ENCODE measurements at regions not wholly inside any gene's neighbourhood (a gene's known extent, or its start where the extent isn't known, plus 50 kb on each side); places are given as distances from the start of the nearest gene placed in this dataset.

GRCh38 chr5:167966979-167967378 lies 324.5 kb upstream of the WWC1 start:
- Mint-ChIP-seq H3K4me1 (ENCODE audit: insufficient read depth, unreplicated experiment) (peaks cover 4% of the 10 kb centered on the region), H3K36me3 (ENCODE audit: insufficient read depth, unreplicated experiment) (no peaks in the 10 kb centered on the region), H3K27ac (ENCODE audit: low read depth, unreplicated experiment) (no peak overlapping the region), H3K27me3 (ENCODE audit: insufficient read depth, unreplicated experiment) (no peaks in the 10 kb centered on the region), H3K9me3 (ENCODE audit: unreplicated experiment) (no peaks in the 10 kb centered on the region), H3K4me3 (ENCODE audit: unreplicated experiment) (no peak overlapping the region)
- no peak for DNase-seq (ENCODE audit: unreplicated experiment)
- intact Hi-C loops (cut with micrococcal nuclease), result no loop called here
- no TSS peak for BruUV-seq (replicated peaks)
- POLR2A ChIA-PET, result interaction anchor here (1.0 kb wide), 1 partner anchor 25 kb away, joined by 3 read pairs; no protein-coding TSS in a partner anchor
- CTCF ChIA-PET, result interaction anchor here (1.0 to 1.3 kb wide), 3 partner anchors 22 to 244 kb away, joined by 4 to 7 read pairs (median 6); no protein-coding TSS in a partner anchor
- TF ChIP-seq CTCF (IDR thresholded peaks at IDR 0.05; ENCODE audit: unreplicated experiment), result no peak

- Mint-ChIP-seq H3K27ac (ENCODE audit: low read depth, unreplicated experiment) (no peak overlapping the region), H3K4me1 (ENCODE audit: insufficient read depth, unreplicated experiment) (peaks cover 4% of the 10 kb centered on the region), H3K9me3 (ENCODE audit: unreplicated experiment) (no peaks in the 10 kb centered on the region), H3K27me3 (ENCODE audit: insufficient read depth, unreplicated experiment) (no peaks in the 10 kb centered on the region), H3K4me3 (ENCODE audit: unreplicated experiment) (no peak overlapping the region), H3K36me3 (ENCODE audit: insufficient read depth, unreplicated experiment) (no peaks in the 10 kb centered on the region)
- ChIA-PET POLR2A (interaction anchor here (0.7 kb wide), 1 partner anchor 179 kb away, joined by 4 read pairs; no protein-coding TSS in a partner anchor), CTCF (interaction anchor here (0.5 to 1.2 kb wide), 3 partner anchors 9 to 245 kb away, joined by 4 to 7 read pairs (median 4); no protein-coding TSS in a partner anchor)
- BruUV-seq (replicated peaks), result no TSS peak
- intact Hi-C loops (cut with micrococcal nuclease), result no loop called here
- DNase-seq (ENCODE audit: unreplicated experiment), result no peak
- no peak for TF ChIP-seq CTCF (IDR thresholded peaks at IDR 0.05; ENCODE audit: unreplicated experiment)
Measured at GRCh38 chr5:167967494-167968177, 323.8 kb upstream of the WWC1 start.

- Mint-ChIP-seq H3K4me1 (ENCODE audit: insufficient read depth, unreplicated experiment) (peaks cover 4% of the 10 kb centered on the region), H3K27ac (ENCODE audit: low read depth, unreplicated experiment) (no peak overlapping the region), H3K27me3 (ENCODE audit: insufficient read depth, unreplicated experiment) (no peaks in the 10 kb centered on the region), H3K9me3 (ENCODE audit: unreplicated experiment) (no peaks in the 10 kb centered on the region), H3K4me3 (ENCODE audit: unreplicated experiment) (no peak overlapping the region), H3K36me3 (ENCODE audit: insufficient read depth, unreplicated experiment) (no peaks in the 10 kb centered on the region)
- intact Hi-C loops (cut with micrococcal nuclease), result no loop called here
- DNase-seq (ENCODE audit: unreplicated experiment), result no peak
- POLR2A ChIA-PET, result interaction anchor here (0.8 kb wide), 1 partner anchor 17 kb away, joined by 3 read pairs; no protein-coding TSS in a partner anchor
- BruUV-seq (replicated peaks), result no TSS peak
- CTCF ChIA-PET, result interaction anchor here (0.5 to 0.7 kb wide), 2 partner anchors 175 to 665 kb away, joined by 3 to 6 read pairs; no protein-coding TSS in a partner anchor
- TF ChIP-seq CTCF (IDR thresholded peaks at IDR 0.05; ENCODE audit: unreplicated experiment), result no peak
Measured at GRCh38 chr5:167968837-167969236, 322.6 kb upstream of the WWC1 start.

- CTCF ChIA-PET, result interaction anchor here (0.6 to 1.3 kb wide), 4 partner anchors 24 to 317 kb away, joined by 3 to 5 read pairs (median 4); no protein-coding TSS in a partner anchor
- H3K27ac Mint-ChIP-seq (ENCODE audit: low read depth, unreplicated experiment), result no peak overlapping the region
- H3K9me3 Mint-ChIP-seq (ENCODE audit: unreplicated experiment), result no peaks in the 10 kb centered on the region
- no peaks in the 10 kb centered on the region for H3K27me3 Mint-ChIP-seq (ENCODE audit: insufficient read depth, unreplicated experiment)
- H3K4me1 Mint-ChIP-seq (ENCODE audit: insufficient read depth, unreplicated experiment), result no peaks in the 10 kb centered on the region
- peak; percentile 6 for TF ChIP-seq CTCF (IDR thresholded peaks at IDR 0.05; ENCODE audit: unreplicated experiment)
- DNase-seq (ENCODE audit: unreplicated experiment), result peak; percentile 31
- intact Hi-C loops (cut with micrococcal nuclease), result loop anchor here (1.0 kb wide), 1 partner anchor 247 kb away; no protein-coding TSS in a partner anchor
- H3K36me3 Mint-ChIP-seq (ENCODE audit: insufficient read depth, unreplicated experiment), result no peaks in the 10 kb centered on the region
- no peak overlapping the region for H3K4me3 Mint-ChIP-seq (ENCODE audit: unreplicated experiment)
- POLR2A ChIA-PET, result interaction anchor here (0.6 kb wide), 2 partner anchors 8 to 215 kb away, joined by 3 to 4 read pairs; no protein-coding TSS in a partner anchor
- BruUV-seq (replicated peaks), result no TSS peak
Measured at GRCh38 chr5:167969998-167970397, 321.4 kb upstream of the WWC1 start.

Data from MCF 10A (cell line).